NCI-H748 (cell line): ENCODE measurements at regions not wholly inside any gene's neighbourhood (a gene's known extent, or its start where the extent isn't known, plus 50 kb on each side); places are given as distances from the start of the nearest gene placed in this dataset.
A peak's percentile ranks its signal among the peaks of the same experiment; 100 is the strongest.

Experiments used
- DNase-seq: peaks from one replicate; lab custom pipeline; 2025; ENCODE audit not compliant: unreplicated experiment; lab: John Stamatoyannopoulos, UW

DNA sequence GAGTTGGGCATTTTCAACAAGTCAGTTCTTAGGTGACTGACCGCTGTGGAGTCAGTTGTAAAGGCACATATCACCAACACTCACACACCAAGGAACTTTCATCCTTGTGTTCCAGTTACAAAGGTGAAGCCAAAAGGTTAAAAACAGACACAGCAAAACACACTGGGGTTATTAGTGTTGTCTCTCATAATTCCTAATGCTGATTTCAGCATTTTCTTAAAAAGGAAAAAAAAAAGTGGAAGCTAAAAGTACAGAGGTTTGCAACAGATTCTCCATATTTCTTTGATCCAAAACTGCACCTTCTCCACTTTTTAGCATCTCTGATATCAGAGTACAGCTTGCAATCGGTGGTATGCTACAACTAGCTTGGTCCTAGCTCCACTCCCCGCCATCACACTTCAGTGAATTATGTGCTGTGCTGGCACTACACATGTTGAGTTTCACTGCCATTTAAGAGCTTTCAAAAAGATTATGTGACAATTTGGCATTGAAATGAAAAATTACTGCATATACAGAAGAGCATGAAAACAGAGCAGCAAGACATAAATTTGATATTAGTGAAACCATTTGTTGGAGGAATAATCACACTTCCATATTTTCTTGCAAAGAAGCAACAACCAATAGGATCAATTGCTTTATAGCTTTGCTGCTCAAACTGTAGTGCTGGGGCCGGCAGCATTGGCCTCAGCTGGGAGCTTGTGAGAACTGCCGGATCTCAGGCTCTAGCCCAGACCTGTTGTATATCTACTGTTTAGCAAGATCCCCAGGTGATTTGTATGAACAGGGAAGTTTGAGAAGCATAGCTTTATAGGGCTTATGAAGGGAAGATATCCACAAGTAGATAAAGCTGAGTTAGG, 62.3 kb upstream of the DAPL1 start:
- DNase-seq, result no peak

DNA sequence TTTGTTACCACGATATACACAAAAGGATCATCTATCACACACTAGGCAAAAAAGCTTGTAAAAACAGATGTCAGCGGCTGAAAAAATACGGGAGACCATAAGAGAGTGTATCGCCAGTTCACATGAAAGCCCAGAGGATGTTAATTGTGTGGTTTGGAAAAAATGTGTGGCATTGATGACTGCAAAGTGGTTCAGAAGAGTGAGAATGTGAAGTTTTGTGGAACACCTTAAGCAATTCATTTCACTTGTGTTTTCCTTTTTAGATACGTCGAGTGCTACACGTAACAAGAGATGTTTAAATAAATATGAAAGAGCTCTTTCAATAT, 61.7 kb upstream of the DAPL1 start:
- no peak for DNase-seq

DNA sequence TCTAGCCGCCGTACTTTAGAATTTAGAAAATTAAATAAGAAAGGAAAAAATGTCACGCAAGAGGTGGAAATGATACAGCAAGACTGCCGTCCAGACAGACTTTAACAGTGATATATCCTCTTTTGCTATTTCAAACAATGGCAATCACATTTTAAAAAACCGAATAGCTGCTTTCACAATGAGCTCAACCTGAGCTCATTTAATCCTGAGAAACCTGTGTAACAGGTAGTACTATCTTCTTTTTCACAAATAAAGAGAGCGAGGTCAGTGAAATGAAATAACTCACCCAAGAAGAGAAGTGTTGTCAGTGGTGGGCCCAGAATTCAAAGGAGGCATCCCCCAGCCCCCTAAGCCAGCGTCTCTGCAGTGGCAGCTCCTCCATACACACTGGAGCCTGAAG, 60.7 kb upstream of the DAPL1 start:
- no peak for DNase-seq

DNA sequence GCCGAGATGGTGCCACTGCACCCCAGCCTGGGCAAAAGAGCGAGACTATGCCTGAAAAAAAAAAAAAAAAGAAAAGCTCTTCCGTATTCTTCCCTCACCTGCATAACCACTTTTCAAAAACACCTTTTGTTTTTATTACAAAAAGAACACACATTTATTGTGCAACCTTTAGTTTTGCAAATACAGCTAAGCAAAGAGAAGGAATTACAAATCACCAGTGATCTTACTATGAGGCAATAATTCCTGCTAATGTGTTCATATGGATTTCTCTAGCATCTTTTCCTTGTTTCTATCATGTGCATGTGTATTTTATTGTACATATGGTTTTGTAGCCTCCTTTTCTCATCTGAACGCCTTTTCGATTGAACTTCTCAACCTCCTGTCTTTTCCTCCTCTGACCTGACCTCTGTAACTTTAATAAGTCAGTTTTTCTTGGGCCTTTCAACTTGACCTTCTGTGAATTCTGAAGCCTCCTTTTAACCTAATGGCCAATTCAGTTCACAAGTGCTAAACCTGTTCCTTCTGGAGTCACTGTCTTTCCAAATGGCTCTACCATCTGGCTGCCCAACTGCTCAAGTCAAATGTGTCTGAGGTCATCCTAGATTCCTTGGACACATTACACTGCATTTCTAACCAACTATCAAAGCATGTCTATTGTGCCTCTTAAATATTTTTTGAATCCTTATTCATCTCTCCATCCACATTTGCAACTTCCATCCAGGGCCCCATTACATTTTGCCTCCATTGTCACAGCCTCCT, 59.1 kb upstream of the DAPL1 start:
- DNase-seq, result no peak

DNA sequence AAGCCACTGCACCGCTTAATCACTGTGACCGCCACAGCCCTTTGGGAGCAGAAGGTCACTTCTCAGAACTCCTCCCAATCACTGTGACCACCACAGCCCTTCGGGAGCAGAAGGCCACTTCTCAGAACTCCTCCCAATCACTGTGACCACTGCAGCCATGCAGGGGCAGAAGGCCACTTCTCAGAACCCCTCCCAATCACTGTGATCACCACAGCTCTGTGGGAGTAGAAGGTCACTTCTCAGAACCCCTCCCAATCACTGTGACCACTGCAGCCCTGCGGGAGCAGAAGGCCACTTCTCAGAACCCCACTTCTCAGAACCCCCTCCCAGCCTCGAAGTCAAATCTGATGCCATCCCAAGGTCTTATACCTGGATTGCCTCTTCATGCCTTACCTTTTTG, 56.8 kb upstream of the DAPL1 start:
- no peak for DNase-seq

DNA sequence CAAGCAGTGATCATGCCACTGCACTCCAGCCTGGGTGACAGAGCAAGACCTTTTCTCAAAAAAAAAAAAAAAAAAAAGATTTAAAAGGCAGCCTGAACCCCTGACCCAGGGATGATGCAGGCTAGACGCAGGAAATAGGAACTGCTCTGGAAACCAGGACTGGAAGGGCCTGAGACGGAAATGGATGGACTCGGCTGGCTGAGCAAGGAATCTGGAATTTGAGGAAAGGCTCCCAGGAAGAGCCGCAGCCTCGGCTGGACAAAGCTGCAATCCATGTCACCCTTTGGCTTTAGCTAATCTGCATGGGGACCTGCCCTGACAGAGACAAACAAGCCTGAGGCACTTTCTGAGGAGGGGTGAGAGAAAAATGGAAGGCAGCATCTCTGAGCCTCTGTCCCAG, 55.0 kb upstream of the DAPL1 start:
- no peak for DNase-seq

DNA sequence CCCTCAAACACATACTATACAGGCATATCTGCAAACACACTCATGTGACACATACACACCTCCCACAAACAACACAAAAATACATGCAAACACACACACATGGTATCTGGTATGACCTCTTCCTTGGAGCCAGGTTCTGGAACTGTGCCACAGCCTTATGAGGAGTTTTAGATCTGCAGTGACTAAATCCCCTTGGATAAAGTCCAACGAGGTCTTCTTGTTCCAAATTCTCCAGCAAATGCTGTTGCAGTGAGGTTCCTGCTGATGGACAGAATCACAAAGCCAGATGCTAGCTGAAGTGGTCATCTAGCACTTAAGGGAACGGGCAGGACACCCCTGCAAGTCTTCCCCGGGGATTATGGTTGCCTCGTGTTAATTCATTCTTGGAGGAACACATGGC, 54.5 kb upstream of the DAPL1 start:
- DNase-seq, result no peak

DNA sequence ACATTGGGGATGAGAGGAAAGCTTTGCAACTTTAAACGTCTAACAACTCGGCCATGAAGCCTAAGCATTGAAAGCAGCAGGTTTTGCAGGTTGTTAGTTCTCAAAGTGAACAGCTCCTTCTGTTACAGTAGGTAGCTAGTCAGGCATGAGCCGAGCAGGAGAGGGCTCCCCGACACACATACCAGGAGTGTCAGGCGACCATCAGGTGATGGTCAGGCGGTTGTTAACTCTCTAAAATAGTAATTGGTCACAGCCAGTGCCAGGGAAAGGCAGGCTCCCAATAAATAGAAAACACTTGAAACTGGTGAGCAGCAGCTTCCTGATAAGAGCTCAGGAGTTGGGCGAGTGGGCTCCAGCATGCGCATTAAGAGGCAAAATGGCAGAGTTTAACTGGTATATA, 53.5 kb upstream of the DAPL1 start:
- DNase-seq, result no peak

DNA sequence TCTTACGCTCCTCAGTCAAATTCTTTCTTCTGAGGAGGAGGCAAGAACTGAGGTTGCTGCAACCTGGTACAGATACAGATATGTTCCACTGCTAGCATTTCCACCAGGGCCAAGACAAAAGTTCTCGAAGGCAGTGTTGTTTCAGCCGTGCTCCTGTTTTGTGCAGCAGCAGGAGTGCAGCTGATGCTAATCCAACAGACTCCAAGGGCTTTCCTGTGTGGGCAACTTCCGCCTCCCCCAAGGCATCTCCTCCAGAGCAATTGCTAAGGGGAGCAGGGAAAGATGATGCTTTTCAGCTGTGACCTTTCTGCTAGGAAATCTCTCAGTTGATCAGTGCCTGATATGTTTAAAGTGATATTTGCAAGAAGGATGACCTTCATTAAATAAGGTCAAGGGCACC, 52.6 kb upstream of the DAPL1 start:
- DNase-seq, result no peak

DNA sequence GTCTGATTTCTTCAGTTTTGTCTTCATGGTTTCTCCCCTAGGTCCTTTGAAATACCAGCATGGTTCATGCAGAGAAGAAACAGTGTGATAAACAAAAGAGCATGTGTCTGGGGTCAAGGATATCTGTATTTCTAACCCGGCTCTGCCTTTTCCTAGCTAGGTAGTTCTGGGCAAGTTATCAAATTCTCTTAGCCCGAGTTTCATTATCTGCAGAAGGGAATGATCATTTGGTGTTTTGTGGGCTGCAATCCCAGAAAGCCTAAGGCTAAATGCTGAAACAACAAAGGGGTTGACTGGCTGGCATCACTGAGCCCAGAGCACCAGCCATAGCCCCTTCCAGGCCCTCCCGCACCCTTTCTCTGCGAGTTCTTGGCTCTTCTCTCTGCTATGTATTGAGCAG, 51.7 kb upstream of the DAPL1 start:
- no peak for DNase-seq

DNA sequence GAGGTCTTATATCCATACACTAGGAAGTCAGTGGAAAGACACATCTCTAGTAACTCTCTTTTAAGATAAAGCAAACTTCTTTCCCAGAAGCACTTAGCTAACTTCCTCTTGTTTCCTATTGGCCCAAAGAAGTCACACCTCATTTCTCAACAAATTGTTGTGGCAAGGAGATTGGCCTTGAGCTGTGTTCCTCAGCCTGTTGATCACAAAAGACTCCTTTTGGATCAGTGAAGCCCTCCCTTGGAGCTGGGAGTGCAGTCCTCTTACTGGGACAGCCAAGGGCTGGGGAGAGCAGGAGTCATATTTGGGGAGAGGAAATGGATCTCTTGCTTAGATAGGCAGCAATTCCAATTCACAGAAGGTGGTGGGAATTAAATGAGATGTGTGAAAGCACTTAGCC, 51.2 kb upstream of the DAPL1 start:
- DNase-seq, result no peak

DNA sequence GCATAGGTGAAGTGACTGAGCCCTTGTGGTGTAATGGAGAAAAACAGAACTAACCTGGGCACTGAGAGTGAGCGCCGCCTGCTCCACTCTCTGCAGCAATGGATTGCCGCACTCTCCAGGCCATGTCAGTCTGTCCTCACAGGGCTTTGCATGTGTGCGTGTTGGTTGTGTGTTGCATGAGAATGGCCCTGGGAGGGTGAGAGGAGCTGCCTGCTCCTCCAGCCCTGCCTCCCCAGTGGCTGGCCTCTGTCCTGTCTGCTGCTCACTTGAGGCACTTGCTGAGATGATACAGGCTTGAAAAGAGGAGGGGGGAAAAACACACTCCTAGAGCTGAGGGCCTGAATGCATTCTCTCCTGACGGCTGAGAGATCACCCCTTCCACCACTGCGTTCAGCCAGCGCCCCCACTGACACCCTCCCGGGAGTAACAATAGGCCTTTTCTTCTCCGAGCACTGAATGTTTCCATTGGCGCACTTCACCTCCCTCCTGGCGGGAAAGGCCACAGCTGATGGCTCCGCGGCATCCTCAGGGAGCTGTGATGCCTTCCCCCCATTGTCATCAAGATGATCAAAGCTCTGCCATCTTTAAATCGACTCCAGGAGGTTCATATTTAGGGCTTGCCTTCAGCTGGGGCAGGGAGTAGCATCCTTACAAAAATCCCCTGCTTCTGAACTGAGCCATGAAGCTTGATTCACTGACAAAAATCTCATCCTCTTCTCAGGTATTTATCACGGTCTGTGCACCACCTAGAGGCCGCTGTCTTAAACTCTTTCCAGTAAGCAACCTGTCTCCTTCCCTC, 49.9 kb upstream of the DAPL1 start:
- peak; percentile 90 for DNase-seq
